ENCODE measurements at regions not wholly inside any gene's neighbourhood (a gene's known extent, or its start where the extent isn't known, plus 50 kb on each side); places are given as distances from the start of the nearest gene placed in this dataset.

DNA sequence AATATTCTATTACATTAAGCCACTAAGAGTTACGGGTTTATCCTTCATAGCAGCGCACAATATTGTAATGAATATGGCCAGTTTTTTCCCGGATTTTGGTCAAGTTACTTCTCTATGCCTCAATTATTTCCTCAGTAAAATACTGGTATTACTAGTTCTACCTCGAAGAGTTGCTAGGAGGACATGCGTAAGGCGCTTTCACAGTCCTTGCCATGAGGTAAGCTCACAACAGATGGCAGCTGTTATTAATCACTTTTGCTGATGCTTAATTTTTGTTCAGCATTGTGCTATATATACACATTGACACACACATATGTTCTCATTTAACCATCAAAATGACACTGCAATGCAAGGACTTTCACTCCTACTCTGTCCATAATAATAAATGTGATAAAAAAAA is 101.5 kb downstream of the SCG2 start:
- no peak for DNase-seq (ENCODE audit: low read depth in 4 of 4, low spot score in 3 of 4)

- no peak for DNase-seq (ENCODE audit: low read depth in 4 of 4, low spot score in 3 of 4)
Observed at GRCh38 chr2:223501641-223502040, 100.5 kb downstream of the SCG2 start.

GRCh38 chr2:223503746-223504145 is 98.4 kb downstream of the SCG2 start:
- no peak for DNase-seq (ENCODE audit: low read depth in 4 of 4, low spot score in 3 of 4)

DNA sequence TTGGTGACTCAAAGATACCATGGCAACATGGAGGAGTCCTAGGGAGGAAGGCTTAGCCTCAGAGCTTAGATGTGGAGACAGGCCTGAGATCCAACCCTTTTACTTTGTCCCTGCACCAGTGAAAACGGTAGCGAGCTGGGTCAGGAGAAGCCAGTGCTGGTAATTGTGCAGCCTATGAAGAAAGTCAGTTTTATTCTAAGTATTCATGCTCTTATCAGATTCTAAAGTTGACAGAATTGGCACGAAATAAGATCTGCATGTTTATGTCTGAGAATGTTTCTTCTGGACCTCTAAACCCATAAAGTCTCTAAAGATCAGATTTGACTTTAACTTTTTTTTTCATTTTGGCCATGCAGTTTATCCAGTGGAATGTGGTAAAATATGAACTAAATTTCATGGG is 93.8 kb downstream of the SCG2 start:
- no peak for DNase-seq (ENCODE audit: low read depth in 4 of 4, low spot score in 3 of 4)

- DNase-seq (ENCODE audit: low read depth in 4 of 4, low spot score in 3 of 4), result no peak
Observed at GRCh38 chr2:223510713-223511112, 91.4 kb downstream of the SCG2 start.

GRCh38 chr2:223511168-223511567 is 91.0 kb downstream of the SCG2 start:
- DNase-seq (ENCODE audit: low read depth in 4 of 4, low spot score in 3 of 4), result no peak

- DNase-seq (ENCODE audit: low read depth in 4 of 4, low spot score in 3 of 4), result no peak
Observed at GRCh38 chr2:223513771-223514455, 88.2 kb downstream of the SCG2 start.

GRCh38 chr2:223519471-223519870 is 82.7 kb downstream of the SCG2 start:
- no peak for DNase-seq (ENCODE audit: low read depth in 4 of 4, low spot score in 3 of 4)

DNA sequence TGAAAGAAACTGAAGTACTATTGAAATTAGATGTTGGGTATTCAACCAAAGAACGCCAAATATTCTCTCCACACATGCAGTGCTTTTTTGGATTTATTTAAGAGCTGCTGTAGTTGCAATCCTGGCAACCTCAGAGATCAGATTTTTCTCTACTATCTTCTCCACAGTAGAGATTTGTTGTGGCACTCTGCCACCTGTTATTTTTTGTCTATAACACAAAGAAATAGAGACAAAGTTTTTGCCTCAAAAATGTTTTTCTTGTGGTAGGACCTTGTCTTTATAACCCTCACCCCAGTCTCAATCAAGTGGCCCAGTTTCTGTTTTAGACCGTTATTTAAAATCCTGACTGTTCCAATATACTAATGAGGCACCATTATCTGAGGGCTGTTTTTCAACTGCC is 79.4 kb downstream of the SCG2 start:
- no peak for DNase-seq (ENCODE audit: low read depth in 4 of 4, low spot score in 3 of 4)

GRCh38 chr2:223523551-223524001 is 78.6 kb downstream of the SCG2 start:
- no peak for DNase-seq (ENCODE audit: low read depth in 4 of 4, low spot score in 3 of 4)

- no peak for DNase-seq (ENCODE audit: low read depth in 4 of 4, low spot score in 3 of 4)
Observed at GRCh38 chr2:223524066-223524465, 78.1 kb downstream of the SCG2 start.

- DNase-seq (ENCODE audit: low read depth in 4 of 4, low spot score in 3 of 4), result no peak
Observed at GRCh38 chr2:223526106-223526505, 76.1 kb downstream of the SCG2 start.

GRCh38 chr2:223528036-223528435 is 74.1 kb downstream of the SCG2 start:
- DNase-seq (ENCODE audit: low read depth in 4 of 4, low spot score in 3 of 4), result no peak

- DNase-seq (ENCODE audit: low read depth in 4 of 4, low spot score in 3 of 4), result no peak
Observed at GRCh38 chr2:223529696-223530095, 72.5 kb downstream of the SCG2 start.

DNA sequence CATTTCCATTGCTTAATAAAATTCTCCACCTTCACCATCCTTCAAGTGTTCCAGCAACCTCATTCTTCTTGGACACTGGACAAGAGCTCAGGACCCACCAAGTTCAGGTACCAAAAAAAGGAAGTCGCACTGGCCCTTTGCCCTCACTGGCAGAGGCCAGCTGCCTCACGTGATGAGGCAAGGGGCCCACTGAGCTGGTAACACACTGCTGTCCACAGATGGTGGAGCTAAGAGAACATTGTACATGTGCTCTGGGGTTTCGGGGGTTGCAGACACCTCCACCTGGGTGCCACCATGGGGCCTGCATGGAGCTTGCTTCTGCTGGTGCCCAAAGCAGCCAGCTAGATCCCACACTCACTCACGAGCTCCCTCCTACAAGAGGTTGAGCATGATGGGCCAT is 71.3 kb downstream of the SCG2 start:
- no peak for DNase-seq (ENCODE audit: low read depth in 4 of 4, low spot score in 3 of 4)

- DNase-seq (ENCODE audit: low read depth in 4 of 4, low spot score in 3 of 4), result no peak
Observed at GRCh38 chr2:223532161-223532560, 70.0 kb downstream of the SCG2 start.

GRCh38 chr2:223532712-223533111 is 69.4 kb downstream of the SCG2 start:
- DNase-seq (ENCODE audit: low read depth in 4 of 4, low spot score in 3 of 4), result no peak

- DNase-seq (ENCODE audit: low read depth in 4 of 4, low spot score in 3 of 4), result no peak
Observed at GRCh38 chr2:223536546-223536945, 65.6 kb downstream of the SCG2 start.

GRCh38 chr2:223537115-223537514 is 65.0 kb downstream of the SCG2 start:
- DNase-seq (ENCODE audit: low read depth in 4 of 4, low spot score in 3 of 4), result no peak

DNA sequence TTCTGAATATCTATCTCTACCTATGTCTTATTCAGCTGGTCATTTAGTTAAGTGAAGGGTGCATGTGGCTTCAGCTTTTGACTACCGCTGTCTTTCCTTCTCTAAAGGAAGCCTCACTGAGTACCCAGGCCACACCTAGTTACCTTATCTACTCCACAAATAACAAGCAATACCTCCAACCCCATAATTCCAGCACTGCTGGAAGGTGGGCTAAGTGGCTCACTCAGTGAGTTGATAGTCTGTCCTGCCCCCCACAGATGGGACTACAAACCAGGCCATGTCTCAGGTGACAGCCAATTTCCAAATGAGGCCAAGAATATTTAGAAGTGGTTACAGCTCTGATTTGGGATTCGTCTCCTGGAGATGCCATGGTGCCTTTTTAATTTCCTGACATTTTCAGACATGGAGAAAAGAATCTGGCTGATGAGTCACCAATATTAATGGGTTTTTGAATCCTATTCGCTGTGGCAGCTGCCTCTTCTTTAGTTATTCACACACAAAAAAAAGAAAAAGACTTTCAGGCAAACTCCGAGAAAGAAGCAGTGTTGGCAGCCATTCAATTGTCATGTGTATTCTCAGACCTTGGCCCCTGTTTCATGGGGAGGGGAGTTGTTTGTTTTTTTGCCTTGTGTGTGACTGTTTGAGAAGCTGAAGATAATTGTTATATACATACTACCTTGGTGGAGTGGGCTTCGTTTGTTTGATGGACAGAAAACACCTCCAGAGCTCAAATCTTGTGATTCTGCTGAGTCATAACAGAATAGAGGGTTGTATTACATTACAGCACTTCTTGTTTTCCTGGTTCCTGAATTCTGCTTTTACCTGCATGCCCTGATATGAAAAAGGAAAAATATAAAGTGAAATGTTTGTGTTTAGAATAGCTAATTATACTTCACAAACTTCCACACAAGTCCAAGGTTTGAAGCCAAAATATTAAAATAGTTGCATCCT is 64.2 kb downstream of the SCG2 start:
- DNase-seq (ENCODE audit: low read depth in 4 of 4, low spot score in 3 of 4), result no peak

GRCh38 chr2:223538920-223539440 is 63.2 kb downstream of the SCG2 start:
- DNase-seq (ENCODE audit: low read depth in 4 of 4, low spot score in 3 of 4), result no peak

- DNase-seq (ENCODE audit: low read depth in 4 of 4, low spot score in 3 of 4), result no peak
Observed at GRCh38 chr2:223541546-223541945, 60.6 kb downstream of the SCG2 start.

All from right renal pelvis (tissue), 4 donors.